Endodermal cell (in vitro differentiated cells): ENCODE measurements at regions not wholly inside any gene's neighbourhood (a gene's known extent, or its start where the extent isn't known, plus 50 kb on each side); places are given as distances from the start of the nearest gene placed in this dataset.

Experiments used
- DNase-seq: peaks from one replicate; pipeline ENCODE4 v3.0.0-alpha.2; 2017
- H3K27ac ChIP-seq: 2 replicates; pipeline ENCODE4 v1.5.1; 2013; ENCODE audit warnings: mild to moderate bottlenecking, low read depth, low read length, moderate library complexity
- H3K27me3 ChIP-seq: 2 replicates; pipeline ENCODE4 v1.6.1; 2013; ENCODE audit warnings: mild to moderate bottlenecking, low read length, moderate library complexity; ENCODE audit not compliant: insufficient read depth, control insufficient read depth, poor library complexity, severe bottlenecking
- H3K36me3 ChIP-seq: 2 replicates; pipeline ENCODE4 v1.7.0; 2013; ENCODE audit warnings: mild to moderate bottlenecking, low read length, moderate library complexity; ENCODE audit not compliant: control insufficient read depth, insufficient read depth
- H3K4me1 ChIP-seq: one replicate; pipeline ENCODE4 v1.7.0; 2013; ENCODE audit warnings: low read length; ENCODE audit not compliant: control insufficient read depth, insufficient read depth
- H3K4me3 ChIP-seq: 2 replicates; pipeline ENCODE4 v1.5.1; 2013; ENCODE audit warnings: mild to moderate bottlenecking, low read length, moderate library complexity
- H3K9ac ChIP-seq: 2 replicates; pipeline ENCODE4 v1.6.1; 2013; ENCODE audit warnings: mild to moderate bottlenecking, low read length, moderate library complexity; ENCODE audit not compliant: poor library complexity, severe bottlenecking; ENCODE audit errors: extremely low read depth
- H3K9me3 ChIP-seq: 2 replicates; pipeline ENCODE4 v1.6.1; 2013; ENCODE audit warnings: mild to moderate bottlenecking, low read length, moderate library complexity; ENCODE audit not compliant: control insufficient read depth
- H3K27ac Mint-ChIP-seq: 2 replicates; pipeline ENCODE4 v1.8.0; 2020; ENCODE audit warnings: mixed read lengths
- H3K27me3 Mint-ChIP-seq: 2 replicates; pipeline ENCODE4 v1.8.0; 2021; ENCODE audit warnings: mild to moderate bottlenecking, mixed read lengths; ENCODE audit not compliant: insufficient read depth
- H3K36me3 Mint-ChIP-seq: 2 replicates; pipeline ENCODE4 v1.8.0; 2020; ENCODE audit warnings: low read depth, mixed read lengths
- H3K4me1 Mint-ChIP-seq: 2 replicates; pipeline ENCODE4 v1.8.0; 2020; ENCODE audit warnings: mixed read lengths
- H3K4me3 Mint-ChIP-seq: 2 replicates; pipeline ENCODE4 v1.8.0; 2020; ENCODE audit warnings: mild to moderate bottlenecking, moderate library complexity, mixed read lengths
- H3K9me3 Mint-ChIP-seq: 2 replicates; pipeline ENCODE4 v1.8.0; 2020; ENCODE audit warnings: mild to moderate bottlenecking, mixed read lengths
- WGBS, 2 experiments: methylation state at CpG; one replicate each; pipeline versions ENCODE4 v1.1.5 to v1.1.7; 2013; ENCODE audit warnings: missing lambda C conversion rate in 2 of 2, mixed read lengths in 1 of 2; ENCODE audit not compliant: insufficient coverage in 1 of 2, insufficient read length in 1 of 2; 5-methylcytosine and 5-hydroxymethylcytosine counted together
- TF ChIP-seq, protein P1 (sequence below): fragments of 200-600 bp; sonication (generic); conservative IDR thresholded peaks from 2 replicates; pipeline ENCODE4 v1.5.0; 2021; ENCODE audit warnings: antibody characterized with exemption, mild to moderate bottlenecking

DNA sequence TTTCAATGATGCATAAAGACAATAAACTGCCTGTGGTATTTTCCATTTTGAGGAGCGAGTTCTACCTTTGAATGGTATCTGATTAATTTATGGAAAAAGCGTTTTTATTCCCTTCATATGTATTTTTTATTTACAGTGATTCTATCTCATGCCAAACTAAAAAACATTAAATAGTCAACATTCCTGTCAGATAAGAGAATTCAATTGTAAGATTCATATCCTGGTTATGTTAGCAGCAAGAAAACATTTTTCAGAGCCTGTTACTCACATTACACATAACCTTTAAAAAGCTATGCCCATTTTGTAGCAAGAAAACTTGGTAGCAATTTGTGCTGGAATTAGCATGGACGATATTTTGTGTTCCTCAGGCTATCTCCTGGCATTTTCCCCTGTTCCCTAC lies 55.1 kb upstream of the PRLR start:
- Mint-ChIP-seq H3K27me3 (no peaks in the 10 kb centered on the region), H3K4me3 (no peak overlapping the region), H3K27ac (no peak overlapping the region), H3K9me3 (peaks cover 21% of the 10 kb centered on the region), H3K36me3 (no peaks in the 10 kb centered on the region), H3K4me1 (no peaks in the 10 kb centered on the region)
- no peak overlapping the region for H3K9ac ChIP-seq
- H3K27ac ChIP-seq: no peak overlapping the region
- no peak overlapping the region for H3K4me3 ChIP-seq
- 90 to 100% methylated on average over 1 of the region's 3 CpGs for WGBS, 2 experiments
- H3K36me3 ChIP-seq: no peaks in the 10 kb centered on the region
- H3K27me3 ChIP-seq: no peaks in the 10 kb centered on the region
- no peak for DNase-seq
- peaks cover 24% of the 10 kb centered on the region for H3K9me3 ChIP-seq
- TF ChIP-seq, protein P1, sequence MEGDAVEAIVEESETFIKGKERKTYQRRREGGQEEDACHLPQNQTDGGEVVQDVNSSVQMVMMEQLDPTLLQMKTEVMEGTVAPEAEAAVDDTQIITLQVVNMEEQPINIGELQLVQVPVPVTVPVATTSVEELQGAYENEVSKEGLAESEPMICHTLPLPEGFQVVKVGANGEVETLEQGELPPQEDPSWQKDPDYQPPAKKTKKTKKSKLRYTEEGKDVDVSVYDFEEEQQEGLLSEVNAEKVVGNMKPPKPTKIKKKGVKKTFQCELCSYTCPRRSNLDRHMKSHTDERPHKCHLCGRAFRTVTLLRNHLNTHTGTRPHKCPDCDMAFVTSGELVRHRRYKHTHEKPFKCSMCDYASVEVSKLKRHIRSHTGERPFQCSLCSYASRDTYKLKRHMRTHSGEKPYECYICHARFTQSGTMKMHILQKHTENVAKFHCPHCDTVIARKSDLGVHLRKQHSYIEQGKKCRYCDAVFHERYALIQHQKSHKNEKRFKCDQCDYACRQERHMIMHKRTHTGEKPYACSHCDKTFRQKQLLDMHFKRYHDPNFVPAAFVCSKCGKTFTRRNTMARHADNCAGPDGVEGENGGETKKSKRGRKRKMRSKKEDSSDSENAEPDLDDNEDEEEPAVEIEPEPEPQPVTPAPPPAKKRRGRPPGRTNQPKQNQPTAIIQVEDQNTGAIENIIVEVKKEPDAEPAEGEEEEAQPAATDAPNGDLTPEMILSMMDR: no peak
- no peaks in the 10 kb centered on the region for H3K4me1 ChIP-seq

DNA sequence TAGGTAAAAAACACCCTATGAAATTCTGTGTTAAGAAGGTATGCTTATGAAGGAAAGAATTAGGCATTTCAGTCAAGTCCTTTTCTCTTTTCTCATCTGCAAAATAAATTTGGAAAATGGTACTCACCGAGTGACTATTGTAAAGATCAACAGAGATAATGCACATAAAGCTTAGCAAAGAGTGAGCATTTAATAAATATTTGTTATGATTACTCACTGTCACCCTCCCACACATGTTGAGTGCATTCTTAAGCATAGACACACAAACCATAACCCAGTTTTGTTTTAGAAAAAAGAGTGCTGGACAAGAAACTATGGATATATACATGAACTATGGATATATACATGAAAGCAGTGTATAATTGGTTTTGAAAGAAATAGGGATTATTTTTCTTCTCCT lies 54.7 kb upstream of the PRLR start:
- Histone ChIP-seq H3K27ac (no peak overlapping the region), H3K27me3 (no peaks in the 10 kb centered on the region), H3K4me1 (no peaks in the 10 kb centered on the region), H3K4me3 (no peak overlapping the region), H3K9me3 (peaks cover 24% of the 10 kb centered on the region), H3K9ac (no peak overlapping the region), H3K36me3 (no peaks in the 10 kb centered on the region)
- Mint-ChIP-seq H3K4me3 (no peak overlapping the region), H3K36me3 (no peaks in the 10 kb centered on the region), H3K4me1 (no peaks in the 10 kb centered on the region), H3K27ac (no peak overlapping the region), H3K27me3 (no peaks in the 10 kb centered on the region), H3K9me3 (peaks cover 18% of the 10 kb centered on the region)
- no peak for DNase-seq
- TF ChIP-seq, protein P1: no peak
- WGBS, 2 experiments: 100% methylated on average over 1 of the region's 1 CpG; no CpG with 5 or more reads in 1 of the 2 experiments

DNA sequence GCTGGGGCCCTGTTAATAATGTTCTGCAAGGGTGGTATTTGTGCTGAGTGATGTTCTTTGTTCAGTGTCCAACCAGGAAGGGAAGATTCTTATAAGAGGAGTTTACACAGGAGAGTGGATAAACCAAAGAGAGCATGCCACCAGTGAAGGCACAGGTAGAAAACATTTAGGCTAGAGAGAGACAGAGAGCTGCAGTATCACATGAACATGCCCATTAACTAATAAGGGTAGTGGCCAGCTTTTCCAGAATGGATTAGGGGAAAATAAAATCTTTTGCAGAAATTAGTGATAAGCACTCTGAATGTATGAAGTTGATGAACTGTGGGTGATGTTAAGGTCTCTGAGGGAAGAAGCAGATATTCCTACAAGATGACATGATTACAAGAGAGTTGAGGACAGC lies 54.1 kb upstream of the PRLR start:
- Histone ChIP-seq H3K36me3 (no peaks in the 10 kb centered on the region), H3K9ac (no peak overlapping the region), H3K4me1 (no peaks in the 10 kb centered on the region), H3K27ac (no peak overlapping the region), H3K9me3 (peaks cover 26% of the 10 kb centered on the region), H3K27me3 (no peaks in the 10 kb centered on the region), H3K4me3 (peak overlapping the region; percentile 48)
- H3K27me3 Mint-ChIP-seq: no peaks in the 10 kb centered on the region
- no peaks in the 10 kb centered on the region for H3K4me1 Mint-ChIP-seq
- DNase-seq: no peak
- TF ChIP-seq, protein P1: no peak
- H3K9me3 Mint-ChIP-seq: peaks cover 17% of the 10 kb centered on the region
- no peaks in the 10 kb centered on the region for H3K36me3 Mint-ChIP-seq
- H3K4me3 Mint-ChIP-seq: no peak overlapping the region
- H3K27ac Mint-ChIP-seq: no peak overlapping the region
